Cardiac septum (tissue), 1 donor: ENCODE measurements at regions not wholly inside any gene's neighbourhood (a gene's known extent, or its start where the extent isn't known, plus 50 kb on each side); places are given as distances from the start of the nearest gene placed in this dataset.

Experiments
- DNase-seq: peaks from one replicate; pipeline ENCODE4 v3.0.0-alpha.2; 2020; ENCODE audit warnings: low spot score
- intact Hi-C: fragments of 100-400 bp; cut with DNase I; formaldehyde crosslinking; loops from one replicate; pipeline ENCODE4 v1.14.0; 2022
- donor health status: DM: no; HTN: no; CAD: no.

DNA sequence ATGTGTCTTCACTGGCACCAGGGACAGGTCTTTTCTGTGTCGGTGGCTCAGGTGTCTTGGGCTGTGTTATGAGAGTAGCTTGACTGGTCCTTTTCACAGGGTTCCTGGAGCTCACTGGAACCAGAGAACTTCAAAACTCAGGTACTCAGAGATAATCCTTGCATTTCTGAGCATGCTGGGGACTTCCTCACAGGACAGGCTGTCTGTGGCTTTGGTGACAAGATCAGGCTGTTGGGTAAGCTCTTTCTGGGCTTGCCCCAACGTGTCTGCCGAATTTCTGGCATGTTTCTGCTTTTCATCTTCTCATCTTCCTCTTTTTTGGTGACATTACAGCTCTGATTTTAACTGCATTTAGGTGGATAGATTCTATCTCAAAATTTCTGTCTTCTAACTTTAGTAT lies 270.0 kb downstream of the CDH26 start:
- DNase-seq = no peak
- intact Hi-C loops = no loop called here

GRCh38 chr20:60232380-60232779 lies 274.2 kb downstream of the CDH26 start:
- intact Hi-C loops = no loop called here

DNA sequence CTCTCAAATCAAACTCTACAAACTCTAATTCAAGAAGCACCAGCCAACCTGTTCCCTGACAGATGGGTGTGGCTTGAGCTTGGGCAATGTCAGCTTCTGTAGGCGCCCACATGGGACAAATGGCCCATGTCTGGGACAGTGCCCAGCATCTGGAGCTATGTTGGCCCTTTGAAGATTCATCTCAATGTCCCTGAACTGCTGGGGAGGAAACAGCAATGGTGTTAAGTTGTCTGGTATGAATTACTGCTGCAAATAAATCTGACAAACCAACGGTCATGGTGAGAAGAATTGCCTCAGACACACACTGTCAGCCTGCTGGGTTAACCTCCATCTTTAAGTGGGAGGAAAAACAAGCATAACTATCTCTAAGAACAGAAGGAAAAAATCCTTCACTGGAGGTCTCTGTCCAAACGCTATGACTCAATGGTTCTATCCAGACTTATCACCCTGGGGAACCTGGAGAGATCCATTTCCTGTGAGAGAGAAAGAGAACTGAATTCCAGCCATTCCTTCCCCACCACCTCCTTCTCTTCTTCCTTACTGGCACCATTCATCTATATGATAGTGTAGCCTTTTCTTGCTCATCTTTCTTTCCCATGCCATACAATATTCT lies 274.9 kb downstream of the CDH26 start:
- no peak for DNase-seq
- intact Hi-C loops = no loop called here

More at GRCh38 chr20:60232380-60232779, 274.2 kb downstream of the CDH26 start:
- no peak for DNase-seq

DNA sequence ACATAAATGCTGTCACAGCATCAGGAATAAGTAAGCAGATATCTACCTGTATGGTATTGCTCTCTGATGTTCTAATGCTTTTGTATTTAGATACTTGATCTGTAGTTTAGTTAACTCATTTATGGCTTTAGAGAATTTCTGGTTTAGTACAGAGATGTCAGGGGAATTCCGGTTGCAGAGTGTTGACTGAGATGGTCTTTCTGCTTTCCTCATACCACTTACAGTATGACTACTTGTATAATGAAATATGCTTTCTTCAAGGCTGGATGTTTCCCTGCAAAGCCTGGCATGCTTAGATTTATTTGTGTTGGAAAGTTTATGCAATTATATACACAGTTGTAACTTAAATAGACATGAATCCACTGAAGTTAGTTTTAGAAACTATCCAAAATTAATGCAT lies 278.4 kb downstream of the CDH26 start:
- intact Hi-C loops = no loop called here
- DNase-seq = no peak

- no peak for DNase-seq
- intact Hi-C loops = no loop called here
These were observed 279.8 kb downstream of the CDH26 start for GRCh38 chr20:60237981-60238380.

DNA sequence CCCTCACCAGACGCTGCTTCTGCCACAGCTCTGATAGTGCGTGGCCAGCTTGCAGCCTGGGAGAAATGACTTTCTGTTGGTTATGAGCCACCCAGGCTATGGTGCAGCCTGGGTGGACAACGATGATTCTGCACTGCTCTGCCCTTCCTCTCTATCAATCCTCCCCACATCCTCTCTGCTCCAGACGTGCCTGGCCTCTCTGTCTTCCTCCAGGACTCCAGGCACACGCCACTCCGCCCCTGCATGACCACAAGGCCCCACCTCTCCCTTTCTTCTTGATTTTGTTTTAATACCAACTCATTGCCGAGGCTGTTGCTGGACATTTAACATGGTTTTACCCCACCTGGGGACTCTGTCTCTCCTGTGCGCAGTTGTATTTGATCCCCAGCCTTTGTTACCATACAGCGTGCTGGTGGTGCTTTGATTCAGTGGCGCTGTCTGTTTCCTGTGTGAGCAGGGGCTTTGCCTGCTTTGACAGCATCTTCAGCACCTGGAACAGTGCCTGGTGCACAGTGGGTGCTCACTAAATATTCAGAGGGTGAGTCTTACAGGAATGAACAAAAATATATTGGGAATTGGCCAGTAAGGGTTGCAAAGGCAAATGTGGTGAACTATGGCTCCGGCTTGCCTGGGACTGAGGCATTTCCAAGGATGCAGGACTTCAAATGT lies 280.9 kb downstream of the CDH26 start:
- intact Hi-C loops = no loop called here
- DNase-seq = no peak

GRCh38 chr20:60239956-60240355 lies 281.7 kb downstream of the CDH26 start:
- intact Hi-C loops = no loop called here
- DNase-seq = no peak

GRCh38 chr20:60240415-60240814 lies 282.2 kb downstream of the CDH26 start:
- intact Hi-C loops = no loop called here
- no peak for DNase-seq

DNA sequence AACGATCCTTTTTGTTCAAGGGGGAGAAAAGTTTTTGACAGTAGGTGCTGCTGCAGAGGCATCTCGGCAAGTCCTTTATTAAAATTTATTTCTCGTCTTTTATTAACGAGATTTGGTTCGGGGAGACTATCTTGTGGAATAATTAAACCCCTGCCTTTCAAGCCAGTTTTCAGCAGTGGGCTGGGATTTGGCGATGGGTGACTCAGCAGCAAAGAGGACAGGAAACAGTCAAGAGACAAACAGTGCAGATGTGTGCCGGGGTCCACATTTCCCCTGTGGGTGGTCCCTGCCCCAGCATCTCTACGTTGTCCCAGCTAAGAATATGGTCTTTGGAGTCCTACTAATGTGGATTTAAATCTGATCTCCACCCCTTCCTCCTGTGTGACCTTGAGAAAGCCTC lies 282.8 kb downstream of the CDH26 start:
- intact Hi-C loops = no loop called here
- no peak for DNase-seq

DNA sequence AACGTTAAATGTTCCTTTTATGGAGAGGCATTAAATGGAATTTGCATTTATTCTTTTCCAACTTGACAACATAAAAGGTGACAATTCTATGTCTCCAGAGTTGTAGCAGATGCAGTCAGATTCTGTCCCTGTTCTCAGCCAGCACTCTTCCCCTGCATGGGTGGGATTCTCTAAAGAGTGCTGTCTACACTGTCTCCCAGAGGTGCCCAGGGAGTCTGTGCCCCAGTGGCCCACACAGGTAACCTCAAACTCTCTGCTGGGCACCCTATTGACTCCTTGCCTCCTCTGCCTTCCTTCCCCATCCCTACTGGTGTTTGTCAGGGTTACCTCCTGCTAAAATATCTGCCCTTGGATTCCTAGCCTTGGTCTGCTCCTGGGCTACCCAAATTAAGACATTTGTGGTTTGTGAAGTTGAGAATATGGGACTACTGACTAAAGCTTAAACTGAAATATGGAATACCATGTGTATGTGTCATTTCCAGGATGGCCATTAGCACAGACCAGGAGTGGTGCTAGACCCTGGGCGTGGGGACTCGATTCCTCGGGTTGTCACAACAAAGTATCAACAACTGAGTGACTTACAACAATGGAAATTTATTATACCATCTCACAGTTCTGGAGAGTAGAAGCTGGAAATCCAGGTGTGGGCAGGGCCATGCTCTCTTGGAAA lies 284.7 kb downstream of the CDH26 start:
- no peak for DNase-seq
- intact Hi-C loops = no loop called here

DNA sequence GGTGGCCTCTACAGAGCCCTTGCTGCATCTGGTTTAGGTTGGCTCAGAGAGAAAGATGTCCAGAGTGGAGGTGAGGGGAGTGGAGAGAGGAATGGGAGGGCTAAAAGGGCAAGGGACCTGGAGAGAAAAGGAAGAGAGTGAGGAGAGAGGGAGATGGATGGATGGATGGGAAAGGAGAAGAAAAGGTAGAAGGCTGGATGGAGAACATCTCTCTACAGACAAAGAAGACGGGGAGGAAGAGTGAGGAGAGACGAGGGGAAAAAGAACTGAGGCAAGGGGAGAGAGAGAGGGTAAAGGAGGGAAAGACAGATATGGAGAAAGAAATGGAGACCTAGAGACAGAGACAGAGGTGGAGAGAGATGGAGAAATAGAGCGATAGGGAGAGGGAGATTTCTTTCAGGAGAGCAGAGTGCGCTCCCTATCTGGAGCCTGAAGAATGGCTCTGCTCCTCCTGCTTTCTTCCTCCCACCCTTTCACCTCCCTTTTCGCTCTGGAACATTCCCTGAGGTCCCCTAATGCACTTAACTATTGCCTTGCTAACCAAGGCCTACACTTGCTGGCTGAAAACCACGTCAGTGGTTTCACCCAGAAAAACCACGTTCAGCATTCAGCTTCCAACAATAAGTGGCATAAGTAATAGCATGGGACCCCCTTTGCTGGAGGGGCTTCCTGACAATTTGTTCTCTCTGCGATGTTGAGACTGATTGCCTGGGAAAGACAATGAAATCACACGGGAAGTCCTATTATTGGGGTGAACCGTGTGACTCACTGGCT lies 286.3 kb downstream of the CDH26 start:
- DNase-seq = no peak
- intact Hi-C loops = no loop called here

DNA sequence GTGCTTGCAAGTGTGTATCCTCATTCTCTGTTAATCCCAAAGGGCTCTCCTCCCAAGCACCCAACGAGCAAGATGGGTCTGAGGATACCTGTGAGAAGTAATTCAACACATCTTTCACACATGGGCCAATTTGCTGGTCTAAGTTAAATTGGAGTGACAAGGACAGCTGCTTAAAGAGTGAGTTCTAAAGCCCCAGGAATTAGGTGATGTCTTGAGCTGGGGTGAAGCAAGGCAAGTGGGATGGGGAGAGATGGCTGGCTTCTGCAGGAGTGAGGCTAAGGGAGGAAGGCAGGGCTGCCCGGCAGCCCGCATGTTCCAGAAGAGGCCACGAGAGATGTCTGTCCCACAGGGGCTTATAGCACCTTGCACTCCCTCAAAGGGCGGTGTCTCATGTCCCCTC lies 288.5 kb downstream of the CDH26 start:
- intact Hi-C loops = no loop called here
- DNase-seq = no peak

GRCh38 chr20:60249436-60249835 lies 291.2 kb downstream of the CDH26 start:
- intact Hi-C loops = no loop called here
- DNase-seq = no peak

DNA sequence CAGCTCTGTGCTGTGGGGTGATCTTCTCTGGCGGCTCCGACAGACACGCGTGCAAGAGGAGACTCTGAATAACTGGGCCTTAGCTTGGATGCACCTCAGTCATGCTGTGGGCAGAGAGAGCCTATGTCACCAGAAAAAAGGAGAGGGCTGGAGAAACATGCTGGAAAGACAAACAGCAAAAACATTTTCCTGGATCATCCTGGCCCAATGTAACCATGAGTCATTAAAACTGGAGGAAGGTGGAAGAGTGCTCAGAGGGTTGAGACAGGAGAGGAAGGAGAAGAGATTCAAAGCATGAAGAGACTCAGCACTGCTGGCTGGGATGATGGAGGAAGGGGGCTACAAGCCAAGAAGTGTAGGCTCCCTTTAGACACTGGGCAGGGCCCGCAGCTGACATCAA lies 292.0 kb downstream of the CDH26 start:
- intact Hi-C loops = no loop called here

GRCh38 chr20:60252866-60253265 lies 294.6 kb downstream of the CDH26 start:
- DNase-seq = no peak
- intact Hi-C loops = no loop called here

More for the DNA sequence above, 292.0 kb downstream of the CDH26 start:
- DNase-seq = no peak

GRCh38 chr20:60253471-60253870 lies 295.2 kb downstream of the CDH26 start:
- intact Hi-C loops = no loop called here
- DNase-seq = no peak

DNA sequence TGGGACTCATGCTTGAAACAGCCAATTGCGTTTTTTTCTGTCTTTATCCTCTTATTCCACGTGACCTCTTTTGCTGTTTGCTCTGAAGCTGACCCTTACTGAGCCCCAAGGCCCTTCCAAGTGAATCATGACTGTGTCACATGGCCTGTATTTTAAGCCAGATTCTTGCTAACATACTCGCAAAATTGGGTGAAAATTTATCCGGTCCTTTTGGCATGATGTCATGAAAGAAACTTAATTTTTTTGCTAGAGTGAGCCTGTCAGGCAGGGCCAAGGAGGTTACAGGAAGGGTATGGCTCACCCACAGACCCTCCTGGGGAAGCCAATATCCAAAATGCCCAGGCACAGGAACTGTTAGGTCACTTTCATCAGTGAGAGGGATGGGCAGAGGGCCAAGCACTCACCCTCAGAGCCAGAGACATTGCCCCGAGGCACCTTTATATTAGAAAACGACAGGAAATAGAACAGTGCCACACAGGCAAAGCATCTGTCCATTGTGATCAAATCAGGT lies 296.7 kb downstream of the CDH26 start:
- intact Hi-C loops = no loop called here
- DNase-seq = no peak

- intact Hi-C loops = no loop called here
- no peak for DNase-seq
These were observed 297.2 kb downstream of the CDH26 start for GRCh38 chr20:60255415-60255814.

- intact Hi-C loops = no loop called here
- no peak for DNase-seq
These were observed 297.6 kb downstream of the CDH26 start for GRCh38 chr20:60255866-60256265.

- intact Hi-C loops = no loop called here
- no peak for DNase-seq
These were observed 298.6 kb downstream of the CDH26 start for GRCh38 chr20:60256811-60257210.
